HEK293 (cell line): ENCODE measurements at regions not wholly inside any gene's neighbourhood (a gene's known extent, or its start where the extent isn't known, plus 50 kb on each side); places are given as distances from the start of the nearest gene placed in this dataset.
"Not testable (repeated sequence)": the region's sequence is repeated elsewhere in the genome, so short reads cannot be mapped to it uniquely, and the experiment has no call there.

Experiments
- CTCF ChIA-PET: fragments of 350-600 bp; formaldehyde crosslinking; extraction: SDS; loops from one replicate; lab custom pipeline; 2021; ENCODE audit warnings: antibody characterized with exemption; lab: Yijun Ruan, JAX
- POLR2A ChIA-PET: fragments of 300-600 bp; formaldehyde crosslinking; extraction: SDS; loops from one replicate; lab custom pipeline; 2020; ENCODE audit warnings: antibody characterized with exemption, inconsistent platforms; lab: Yijun Ruan, JAX
- H3K27ac ChIP-seq: fragments of 200-500 bp; sonication (Bioruptor generic); 2 replicates; pipeline ENCODE4 v1.5.1; 2014; ENCODE audit warnings: low read depth, low read length, control low read depth, inconsistent platforms; ENCODE audit errors: extremely low read depth
- H3K36me3 ChIP-seq, 2 experiments: fragments of 200-500 bp in 1 of 2; sonication (Bioruptor generic) in 1 of 2; 1 replicate in 1 of 2; 2 replicates in 1 of 2; pipeline ENCODE4 v1.5.1; 2014 to 2017; ENCODE audit warnings: inconsistent platforms in 2 of 2, low read length in 2 of 2; ENCODE audit not compliant: control insufficient read depth in 2 of 2, insufficient read depth in 1 of 2
- H3K4me1 ChIP-seq: fragments of 200-500 bp; sonication (Bioruptor generic); 2 replicates; pipeline ENCODE4 v1.5.1; 2014; ENCODE audit warnings: mild to moderate bottlenecking, low read length, inconsistent platforms; ENCODE audit not compliant: control insufficient read depth, insufficient read depth
- H3K4me3 ChIP-seq: 2 replicates; pipeline ENCODE4 v1.5.1; 2011; ENCODE audit warnings: low read depth, mild to moderate bottlenecking, control low read depth, low read length, moderate library complexity
- H3K9me3 ChIP-seq: fragments of 200-500 bp; sonication (Bioruptor generic); 2 replicates; pipeline ENCODE4 v1.5.1; 2014; ENCODE audit warnings: low read depth, low read length, inconsistent platforms; ENCODE audit not compliant: control insufficient read depth, insufficient read depth
- BCL11B ChIP-seq: fragments of 450-650 bp; formaldehyde crosslinking; IDR thresholded peaks from 2 replicates; pipeline ENCODE4 v1.5.1; 2016; ENCODE audit warnings: low read depth, missing biosample characterization, missing genetic modification characterization
- TCF7L2 ChIP-seq: IDR thresholded peaks from 2 replicates; pipeline ENCODE4 v1.6.1; 2011; ENCODE audit warnings: low read depth, mild to moderate bottlenecking, inconsistent platforms, low read length, moderate library complexity, borderline replicate concordance
- ZFP41 ChIP-seq: fragments of 450-650 bp; formaldehyde crosslinking; IDR thresholded peaks from 2 replicates; pipeline ENCODE4 v1.5.1; 2016; ENCODE audit warnings: missing biosample characterization, missing genetic modification characterization, borderline replicate concordance
- ZNF211 ChIP-seq: fragments of 450-650 bp; formaldehyde crosslinking; IDR thresholded peaks from 2 replicates; pipeline ENCODE4 v1.5.1; 2016; ENCODE audit warnings: low read depth, missing biosample characterization, missing genetic modification characterization
- ZNF248 ChIP-seq: fragments of 450-650 bp; formaldehyde crosslinking; IDR thresholded peaks from 2 replicates; pipeline ENCODE4 v1.5.1; 2017; ENCODE audit warnings: missing biosample characterization, missing genetic modification characterization
- ZNF366 ChIP-seq: fragments of 450-650 bp; formaldehyde crosslinking; conservative IDR thresholded peaks from 2 replicates; pipeline ENCODE4 v1.5.1; 2016; ENCODE audit warnings: missing biosample characterization, missing genetic modification characterization
- ZNF433 ChIP-seq: fragments of 450-650 bp; formaldehyde crosslinking; IDR thresholded peaks from 2 replicates; pipeline ENCODE4 v1.5.1; 2016; ENCODE audit warnings: missing biosample characterization, missing genetic modification characterization, low read depth
- ZNF600 ChIP-seq: fragments of 450-650 bp; formaldehyde crosslinking; IDR thresholded peaks from 2 replicates; pipeline ENCODE4 v1.5.1; 2016; ENCODE audit warnings: missing biosample characterization, missing genetic modification characterization
- ZNF624 ChIP-seq: fragments of 450-650 bp; formaldehyde crosslinking; IDR thresholded peaks from 2 replicates; pipeline ENCODE4 v1.5.1; 2017; ENCODE audit warnings: missing biosample characterization, missing genetic modification characterization
- ZNF654 ChIP-seq: fragments of 450-650 bp; formaldehyde crosslinking; IDR thresholded peaks from 2 replicates; pipeline ENCODE4 v1.5.1; 2016; ENCODE audit warnings: low read depth, missing biosample characterization, missing genetic modification characterization
- ZNF677 ChIP-seq: fragments of 450-650 bp; IDR thresholded peaks from 2 replicates; pipeline ENCODE4 v1.5.0; 2018; ENCODE audit warnings: missing biosample characterization, mild to moderate bottlenecking, missing genetic modification characterization, moderate library complexity
- TF ChIP-seq, protein P1 (sequence below): fragments of 450-650 bp; formaldehyde crosslinking; IDR thresholded peaks from 2 replicates; pipeline ENCODE4 v1.5.1; 2017; ENCODE audit warnings: missing biosample characterization, missing genetic modification characterization
- TF ChIP-seq, protein P2 (sequence below): fragments of 450-650 bp; formaldehyde crosslinking; IDR thresholded peaks from 2 replicates; pipeline ENCODE4 v1.5.1; 2016; ENCODE audit warnings: missing biosample characterization, missing genetic modification characterization
- TF ChIP-seq, protein P3 (sequence below): fragments of 450-650 bp; formaldehyde crosslinking; IDR thresholded peaks from 2 replicates; pipeline ENCODE4 v1.5.1; 2016; ENCODE audit warnings: missing biosample characterization, missing genetic modification characterization

DNA sequence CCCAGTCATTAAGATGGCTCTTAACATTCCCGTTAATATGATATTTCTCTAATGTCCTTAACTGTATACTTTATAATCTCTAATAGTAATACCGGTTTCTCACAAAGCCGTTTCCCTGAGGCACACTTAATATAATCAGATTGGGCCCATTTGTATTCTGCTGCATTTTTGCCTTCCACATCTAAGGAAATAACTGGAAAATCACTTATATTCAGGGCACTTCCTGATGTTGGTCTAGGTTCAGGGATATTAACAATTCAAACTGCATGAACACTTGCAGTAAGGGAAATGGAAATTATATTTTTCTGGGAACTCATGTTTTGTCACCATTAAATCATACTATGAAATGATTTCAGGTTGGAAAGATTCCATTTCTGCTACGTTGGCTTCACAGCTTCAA lies 119.8 kb downstream of the TPR start:
- POLR2A ChIA-PET, result no interaction called here
- no peak for TF ChIP-seq TCF7L2
- TF ChIP-seq, protein P1, sequence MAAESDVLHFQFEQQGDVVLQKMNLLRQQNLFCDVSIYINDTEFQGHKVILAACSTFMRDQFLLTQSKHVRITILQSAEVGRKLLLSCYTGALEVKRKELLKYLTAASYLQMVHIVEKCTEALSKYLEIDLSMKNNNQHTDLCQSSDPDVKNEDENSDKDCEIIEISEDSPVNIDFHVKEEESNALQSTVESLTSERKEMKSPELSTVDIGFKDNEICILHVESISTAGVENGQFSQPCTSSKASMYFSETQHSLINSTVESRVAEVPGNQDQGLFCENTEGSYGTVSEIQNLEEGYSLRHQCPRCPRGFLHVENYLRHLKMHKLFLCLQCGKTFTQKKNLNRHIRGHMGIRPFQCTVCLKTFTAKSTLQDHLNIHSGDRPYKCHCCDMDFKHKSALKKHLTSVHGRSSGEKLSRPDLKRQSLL (tag by site-specific recombination), result no peak
- no peak for TF ChIP-seq ZNF211
- no peak for TF ChIP-seq ZNF624 (tag by site-specific recombination)
- TF ChIP-seq, protein P2, sequence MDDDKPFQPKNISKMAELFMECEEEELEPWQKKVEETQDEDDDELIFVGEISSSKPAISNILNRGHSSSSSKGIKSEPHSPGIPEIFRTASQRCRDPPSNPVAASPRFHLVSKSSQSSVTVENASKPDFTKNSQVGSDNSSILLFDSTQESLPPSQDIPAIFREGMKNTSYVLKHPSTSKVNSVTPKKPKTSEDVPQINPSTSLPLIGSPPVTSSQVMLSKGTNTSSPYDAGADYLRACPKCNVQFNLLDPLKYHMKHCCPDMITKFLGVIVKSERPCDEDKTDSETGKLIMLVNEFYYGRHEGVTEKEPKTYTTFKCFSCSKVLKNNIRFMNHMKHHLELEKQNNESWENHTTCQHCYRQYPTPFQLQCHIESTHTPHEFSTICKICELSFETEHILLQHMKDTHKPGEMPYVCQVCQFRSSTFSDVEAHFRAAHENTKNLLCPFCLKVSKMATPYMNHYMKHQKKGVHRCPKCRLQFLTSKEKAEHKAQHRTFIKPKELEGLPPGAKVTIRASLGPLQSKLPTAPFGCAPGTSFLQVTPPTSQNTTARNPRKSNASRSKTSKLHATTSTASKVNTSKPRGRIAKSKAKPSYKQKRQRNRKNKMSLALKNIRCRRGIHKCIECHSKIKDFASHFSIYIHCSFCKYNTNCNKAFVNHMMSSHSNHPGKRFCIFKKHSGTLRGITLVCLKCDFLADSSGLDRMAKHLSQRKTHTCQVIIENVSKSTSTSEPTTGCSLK, result no peak
- TF ChIP-seq, protein P3, sequence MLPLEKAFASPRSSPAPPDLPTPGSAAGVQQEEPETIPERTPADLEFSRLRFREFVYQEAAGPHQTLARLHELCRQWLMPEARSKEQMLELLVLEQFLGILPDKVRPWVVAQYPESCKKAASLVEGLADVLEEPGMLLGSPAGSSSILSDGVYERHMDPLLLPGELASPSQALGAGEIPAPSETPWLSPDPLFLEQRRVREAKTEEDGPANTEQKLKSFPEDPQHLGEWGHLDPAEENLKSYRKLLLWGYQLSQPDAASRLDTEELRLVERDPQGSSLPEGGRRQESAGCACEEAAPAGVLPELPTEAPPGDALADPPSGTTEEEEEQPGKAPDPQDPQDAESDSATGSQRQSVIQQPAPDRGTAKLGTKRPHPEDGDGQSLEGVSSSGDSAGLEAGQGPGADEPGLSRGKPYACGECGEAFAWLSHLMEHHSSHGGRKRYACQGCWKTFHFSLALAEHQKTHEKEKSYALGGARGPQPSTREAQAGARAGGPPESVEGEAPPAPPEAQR, result no peak
- TF ChIP-seq ZNF433 (tag by site-specific recombination), result no peak
- Histone ChIP-seq H3K4me3 (no peak overlapping the region), H3K9me3 (no peaks in the 10 kb centered on the region), H3K27ac (no peak overlapping the region), H3K36me3 (no peaks in the 10 kb centered on the region), H3K4me1 (no peaks in the 10 kb centered on the region)
- CTCF ChIA-PET, result interaction anchor here (0.6 to 1.6 kb wide), 2 partner anchors 10 to 104 kb away, joined by 5 read pairs; no protein-coding TSS in a partner anchor

DNA sequence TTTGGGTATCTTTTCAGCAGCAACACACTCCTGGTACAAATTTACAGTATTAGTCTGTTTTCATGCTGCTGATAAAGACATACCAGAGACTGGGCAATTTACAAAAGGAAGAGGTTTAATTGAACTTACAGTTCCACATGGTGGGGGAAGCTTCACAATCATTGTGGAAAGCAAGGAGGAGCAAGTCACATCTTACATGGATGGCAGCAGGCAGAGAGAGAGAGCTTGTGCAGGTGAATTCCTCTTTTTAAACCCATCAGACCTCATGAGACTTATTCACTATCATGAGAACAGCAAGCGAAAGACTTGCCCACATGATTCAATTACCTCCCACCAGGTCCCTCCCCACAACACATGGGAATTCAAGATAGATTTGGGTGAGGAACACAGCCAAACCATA lies 124.5 kb downstream of the TPR start:
- H3K9me3 ChIP-seq, result no peaks in the 10 kb centered on the region
- TF ChIP-seq ZNF248 (no peak), ZNF600 (no peak), ZNF677 (tag by site-specific recombination) (no peak), ZNF366 (tag by site-specific recombination) (no peak), BCL11B (tag by site-specific recombination) (no peak)
- TF ChIP-seq, all 188 proteins: peak for 0
- POLR2A ChIA-PET, result no interaction called here
- Histone ChIP-seq H3K4me3 (no peak overlapping the region), H3K27ac (no peak overlapping the region), H3K36me3 (no peaks in the 10 kb centered on the region), H3K4me1 (no peaks in the 10 kb centered on the region)
- CTCF ChIA-PET, result interaction anchor here (0.7 kb wide), 1 partner anchor 509 kb away, joined by 3 read pairs; no protein-coding TSS in a partner anchor

DNA sequence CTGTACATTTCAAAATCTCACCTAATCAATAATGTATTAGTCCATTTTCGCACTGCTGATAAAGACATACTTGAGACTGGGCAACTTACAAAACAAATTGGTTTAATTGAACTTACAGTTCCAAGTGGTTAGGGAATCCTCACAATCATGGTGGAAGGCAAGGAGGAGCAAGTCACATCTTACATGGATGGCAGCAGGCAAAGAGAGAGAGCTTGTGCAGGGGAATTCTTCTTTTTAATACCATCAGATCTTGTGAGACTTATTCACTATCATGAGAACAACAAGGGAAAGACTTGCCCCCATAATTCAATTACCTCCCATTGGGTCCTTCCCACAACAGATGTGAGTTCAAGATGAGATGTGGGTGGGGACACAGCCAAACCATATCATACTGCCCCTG lies 126.4 kb downstream of the TPR start:
- H3K9me3 ChIP-seq, H3K27ac ChIP-seq, H3K36me3 ChIP-seq, CTCF ChIA-PET, H3K4me3 ChIP-seq, POLR2A ChIA-PET, H3K4me1 ChIP-seq: not testable (repeated sequence)

DNA sequence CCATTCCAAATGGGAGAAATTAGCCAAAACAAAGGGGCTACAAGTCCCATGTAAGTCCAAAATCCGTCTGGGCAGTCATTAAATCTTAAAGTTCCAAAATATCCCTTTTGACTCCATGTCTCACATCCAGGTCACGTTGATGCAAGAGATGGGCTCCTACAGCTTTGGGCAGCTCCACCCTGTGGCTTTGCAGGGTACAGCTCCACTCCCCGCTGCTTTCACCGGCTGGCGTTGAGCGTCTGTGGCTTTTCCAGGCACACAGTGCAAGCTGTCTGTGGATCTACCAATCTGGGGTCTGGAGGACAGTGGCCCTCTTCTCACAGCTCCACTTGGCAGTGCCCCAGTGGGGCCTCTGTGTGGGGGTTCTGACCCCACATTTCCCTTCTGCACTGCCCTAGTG lies 130.2 kb downstream of the TPR start:
- Histone ChIP-seq H3K4me3 (no peak overlapping the region), H3K27ac (no peak overlapping the region), H3K9me3 (no peaks in the 10 kb centered on the region), H3K4me1 (no peaks in the 10 kb centered on the region), H3K36me3 (no peaks in the 10 kb centered on the region)
- CTCF ChIA-PET, result interaction anchor here (0.6 to 1.8 kb wide), 3 partner anchors 10 to 591 kb away, joined by 3 to 6 read pairs (median 5); no protein-coding TSS in a partner anchor
- POLR2A ChIA-PET, result interaction anchor here (0.6 kb wide), 1 partner anchor 497 kb away, joined by 4 read pairs; no protein-coding TSS in a partner anchor
- TF ChIP-seq ZNF654 (tag by site-specific recombination), result peak; percentile 23; the same call in 1 of the 2 replicates
- TF ChIP-seq ZFP41 (tag by site-specific recombination), result no peak
